SK-N-SH (cell line): ENCODE measurements at regions not wholly inside any gene's neighbourhood (a gene's known extent, or its start where the extent isn't known, plus 50 kb on each side); places are given as distances from the start of the nearest gene placed in this dataset.

ENCODE experiments used
- CTCF ChIA-PET: fragments of 300-600, 350-600 bp; formaldehyde crosslinking; extraction: SDS; loops from one replicate; lab custom pipeline; 2021; lab: Yijun Ruan, JAX
- POLR2A ChIA-PET: fragments of 350-600 bp; sonication (Branson Sonifier 250); formaldehyde crosslinking; extraction: SDS; loops from one replicate; lab custom pipeline; 2020; ENCODE audit warnings: antibody characterized with exemption, inconsistent platforms; lab: Yijun Ruan, JAX
- DNase-seq: peaks from one replicate; pipeline ENCODE4 v3.0.0; 2012
- H2AFZ ChIP-seq: fragments of 200-600 bp; sonication (generic); 2 replicates; pipeline ENCODE4 v1.8.1; 2016; ENCODE audit warnings: antibody characterized with exemption, mild to moderate bottlenecking, low read depth
- H3F3A ChIP-seq: fragments of 200-600 bp; sonication (generic); replicated peaks from 2 replicates; pipeline ENCODE3; 2016; ENCODE audit warnings: antibody characterized with exemption, mild to moderate bottlenecking; ENCODE audit not compliant: insufficient read depth
- H3K27ac ChIP-seq, 2 experiments: fragments of 200-500 bp in 1 of 2; fragments of 200-600 bp in 1 of 2; sonication (Bioruptor generic) in 1 of 2; sonication (generic), shearing (Covaris generic) in 1 of 2; 2 replicates each; pipeline versions ENCODE4 v1.5.1 to v1.6.1; 2014 to 2016; ENCODE audit warnings: low read depth in 2 of 2, inconsistent platforms in 1 of 2, low read length in 1 of 2, mild to moderate bottlenecking in 1 of 2, mixed read lengths in 1 of 2
- H3K27me3 ChIP-seq: fragments of 200-600 bp; sonication (generic), shearing (Covaris generic); 2 replicates; pipeline ENCODE4 v1.6.1; 2016; ENCODE audit warnings: mixed run types; ENCODE audit not compliant: insufficient read depth
- H3K36me3 ChIP-seq, 2 experiments: fragments of 200-500 bp in 1 of 2; fragments of 200-600 bp in 1 of 2; sonication (Bioruptor generic) in 1 of 2; sonication (generic) in 1 of 2; replicated peaks in 1 of 2; 2 replicates each; pipeline versions ENCODE3 to v1.5.1; 2014 to 2016; ENCODE audit warnings: low read length in 1 of 2, mild to moderate bottlenecking in 1 of 2; ENCODE audit not compliant: insufficient read depth in 2 of 2, control insufficient read depth in 1 of 2
- H3K4me1 ChIP-seq, 2 experiments: fragments of 200-500 bp in 1 of 2; fragments of 200-600 bp in 1 of 2; sonication (Bioruptor generic) in 1 of 2; sonication (generic), shearing (Covaris generic) in 1 of 2; 2 replicates each; pipeline versions ENCODE4 v1.5.1 to v1.6.1; 2014 to 2016; ENCODE audit warnings: low read depth in 1 of 2, low read length in 1 of 2, mixed run types in 1 of 2; ENCODE audit not compliant: insufficient read depth in 2 of 2, control insufficient read depth in 1 of 2
- H3K4me2 ChIP-seq: fragments of 200-600 bp; sonication (generic), shearing (Covaris generic); 2 replicates; pipeline ENCODE4 v1.6.1; 2017; ENCODE audit warnings: mixed run types
- H3K4me3 ChIP-seq, 2 experiments: fragments of 200-500 bp in 1 of 2; fragments of 200-600 bp in 1 of 2; sonication (Bioruptor generic) in 1 of 2; sonication (generic), shearing (Covaris generic) in 1 of 2; 2 replicates each; pipeline versions ENCODE4 v1.5.1 to v1.8.1; 2014 to 2016; ENCODE audit warnings: low read depth in 2 of 2, inconsistent platforms in 1 of 2, low read length in 1 of 2, mild to moderate bottlenecking in 1 of 2, mixed read lengths in 1 of 2, moderate library complexity in 1 of 2
- H3K79me2 ChIP-seq: fragments of 200-600 bp; sonication (generic); 2 replicates; pipeline ENCODE4 v1.8.1; 2017; ENCODE audit warnings: mild to moderate bottlenecking; ENCODE audit not compliant: insufficient read depth
- H3K9ac ChIP-seq: fragments of 200-600 bp; sonication (generic); 2 replicates; pipeline ENCODE4 v1.6.1; 2017; ENCODE audit warnings: mixed run types
- H3K9me2 ChIP-seq: fragments of 200-600 bp; sonication (generic); 2 replicates; pipeline ENCODE4 v1.6.1; 2017; ENCODE audit warnings: mixed run types
- H3K9me3 ChIP-seq: fragments of 200-600 bp; sonication (generic); 2 replicates; pipeline ENCODE4 v1.6.1; 2017; ENCODE audit warnings: mixed run types, mild to moderate bottlenecking, moderate library complexity
- H4K20me1 ChIP-seq: fragments of 200-600 bp; sonication (generic); 2 replicates; pipeline ENCODE4 v1.6.1; 2017; ENCODE audit warnings: mild to moderate bottlenecking, mixed run types; ENCODE audit not compliant: insufficient read depth
- CHD2 ChIP-seq: fragments of 150-350 bp; IDR thresholded peaks from 2 replicates; pipeline ENCODE4 v1.6.1; 2018; ENCODE audit warnings: low read length; ENCODE audit not compliant: partially characterized antibody
- ELF1 ChIP-seq: IDR thresholded peaks from 2 replicates; pipeline ENCODE4 v1.4.0; 2012
- EZH2phosphoT487 ChIP-seq: fragments of 200-600 bp; sonication (generic); IDR thresholded peaks from 2 replicates; pipeline ENCODE4 v1.6.1; 2017; ENCODE audit warnings: low read depth, mixed run types, mild to moderate bottlenecking, antibody characterized with exemption, moderate library complexity, borderline replicate concordance
- FOSL2 ChIP-seq: IDR thresholded peaks from 2 replicates; pipeline ENCODE4 v1.4.0; 2012; ENCODE audit warnings: low read depth, mild to moderate bottlenecking, moderate library complexity, borderline replicate concordance
- FOXJ3 ChIP-seq: sonication (generic); formaldehyde crosslinking; IDR thresholded peaks from 2 replicates; pipeline ENCODE4 v1.5.1; 2020; ENCODE audit warnings: mild to moderate bottlenecking, missing genetic modification reagents
- FOXM1 ChIP-seq: IDR thresholded peaks from 2 replicates; pipeline ENCODE4 v1.4.0; 2012; ENCODE audit warnings: low read depth, mild to moderate bottlenecking
- GABPA ChIP-seq: IDR thresholded peaks from 2 replicates; pipeline ENCODE4 v1.4.0; 2012; ENCODE audit warnings: low read depth, mild to moderate bottlenecking
- IRF3 ChIP-seq: fragments of 150-350 bp; IDR thresholded peaks from 2 replicates; pipeline ENCODE4 v1.6.1; 2016; ENCODE audit warnings: mild to moderate bottlenecking, low read depth, low read length
- MEF2A ChIP-seq: IDR thresholded peaks from 2 replicates; pipeline ENCODE4 v1.4.0; 2012; ENCODE audit warnings: low read depth, borderline replicate concordance
- MXI1 ChIP-seq: IDR thresholded peaks from 2 replicates; pipeline ENCODE4 v1.6.1; 2012; ENCODE audit warnings: mild to moderate bottlenecking, low read depth, low read length, improper control_type of control experiment
- NFIC ChIP-seq: IDR thresholded peaks from 2 replicates; pipeline ENCODE4 v1.4.0; 2012; ENCODE audit warnings: borderline replicate concordance
- PBX3 ChIP-seq: IDR thresholded peaks from 2 replicates; pipeline ENCODE4; 2012
- POLR2AphosphoS5 ChIP-seq: IDR thresholded peaks from 2 replicates; pipeline ENCODE4 v1.6.1; 2012; ENCODE audit warnings: low read depth, low read length
- RXRA ChIP-seq: IDR thresholded peaks from 2 replicates; pipeline ENCODE4 v1.4.0; 2012; ENCODE audit warnings: low read depth, mild to moderate bottlenecking, borderline replicate concordance
- SMC3 ChIP-seq: IDR thresholded peaks from 2 replicates; pipeline ENCODE4 v1.6.1; 2012; ENCODE audit warnings: low read depth, low read length, improper control_type of control experiment
- TCF12 ChIP-seq: IDR thresholded peaks from 2 replicates; pipeline ENCODE4 v1.4.0; 2012
- ZBTB33 ChIP-seq: IDR thresholded peaks from 2 replicates; pipeline ENCODE4 v1.4.0; 2012; ENCODE audit warnings: low read depth, borderline replicate concordance
- WGBS: methylation state at CpG from one replicate; pipeline ENCODE4 v1.1.6; 2017; ENCODE audit warnings: low lambda C conversion rate; 5-methylcytosine and 5-hydroxymethylcytosine counted together
- TF ChIP-seq, protein P1 (sequence below): IDR thresholded peaks from 2 replicates; pipeline ENCODE4 v1.4.0; 2012; ENCODE audit warnings: low read depth

GRCh38 chr6:33911488-33911887 is 107.7 kb upstream of the MLN start:
- Histone ChIP-seq H3K4me3 (no peak overlapping the region), H3K36me3 (no peaks in the 10 kb centered on the region), H3K27me3 (peaks cover 19% of the 10 kb centered on the region; the same call in 1 of the 2 replicates), H3K9me3 (no peaks in the 10 kb centered on the region), H3F3A (no peaks in the 10 kb centered on the region), H3K9me2 (no peaks in the 10 kb centered on the region), H4K20me1 (no peaks in the 10 kb centered on the region), H3K79me2 (no peaks in the 10 kb centered on the region), H3K9ac (no peak overlapping the region)
- WGBS, result 69% methylated on average over 6 of the region's 6 CpGs
- POLR2A ChIA-PET, result no interaction called here
- CTCF ChIA-PET, result interaction anchor here (1.3 kb wide), 1 partner anchor 9 kb away, joined by 3 read pairs; no protein-coding TSS in a partner anchor
- DNase-seq, result no peak
- TF ChIP-seq TCF12 (no peak), MXI1 (no peak), EZH2phosphoT487 (no peak), FOXJ3 (CRISPR knock-in tag) (no peak), IRF3 (no peak), POLR2AphosphoS5 (no peak), MEF2A (no peak), FOSL2 (no peak), NFIC (no peak)
- TF ChIP-seq, protein P1, sequence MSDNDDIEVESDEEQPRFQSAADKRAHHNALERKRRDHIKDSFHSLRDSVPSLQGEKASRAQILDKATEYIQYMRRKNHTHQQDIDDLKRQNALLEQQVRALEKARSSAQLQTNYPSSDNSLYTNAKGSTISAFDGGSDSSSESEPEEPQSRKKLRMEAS, result no peak
- TF ChIP-seq, all 33 proteins: peak for 0
- Histone ChIP-seq H3K27ac (no peak overlapping the region), H3K4me1 (no peaks in the 10 kb centered on the region; a peak in 1 of 4 replicates), H2AFZ (no peak overlapping the region), H3K4me2 (no peak overlapping the region)

DNA sequence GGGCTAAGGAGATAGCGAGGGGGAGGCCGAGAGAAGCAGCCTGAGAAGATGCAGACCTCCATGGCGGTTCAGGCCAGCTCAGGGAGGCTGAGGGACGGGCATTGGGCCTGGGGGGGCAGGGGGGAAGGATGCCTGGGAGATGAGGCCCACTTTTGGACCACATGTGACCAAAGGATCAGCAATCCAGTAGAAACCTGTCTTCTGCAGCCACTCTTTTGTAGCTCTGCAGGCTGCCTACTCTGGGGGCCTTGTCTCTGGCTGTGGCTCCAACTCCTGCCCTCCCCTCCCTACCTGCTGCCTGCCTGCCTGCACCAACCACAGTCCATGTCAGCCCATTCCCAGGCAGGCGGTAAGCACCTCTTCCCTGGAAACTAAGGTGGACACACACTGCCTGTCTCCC is 106.8 kb upstream of the MLN start:
- no peak for TF ChIP-seq PBX3
- no peak for TF ChIP-seq FOSL2
- no peak for TF ChIP-seq TCF12
- TF ChIP-seq NFIC, result no peak
- no peak for TF ChIP-seq FOXM1
- no peak for TF ChIP-seq CHD2
- TF ChIP-seq SMC3, result no peak
- TF ChIP-seq, protein P1, result no peak
- no peak for TF ChIP-seq ZBTB33
- TF ChIP-seq GABPA, result no peak
- TF ChIP-seq MEF2A, result no peak
- no peak for TF ChIP-seq ELF1
- no peak for TF ChIP-seq EZH2phosphoT487
- TF ChIP-seq RXRA, result no peak
- H3K9me3 ChIP-seq, result no peaks in the 10 kb centered on the region
- H3F3A ChIP-seq, result no peaks in the 10 kb centered on the region
- POLR2A ChIA-PET, result no interaction called here
- H3K27ac ChIP-seq, result no peak overlapping the region
- H3K36me3 ChIP-seq, result no peaks in the 10 kb centered on the region
- no peak for DNase-seq
- H3K9me2 ChIP-seq, result no peaks in the 10 kb centered on the region
- H3K4me2 ChIP-seq, result no peak overlapping the region
- H3K9ac ChIP-seq, result no peak overlapping the region
- no peaks in the 10 kb centered on the region; a peak in 2 of 4 replicates for H3K4me1 ChIP-seq
- H3K4me3 ChIP-seq, result no peak overlapping the region
- H3K79me2 ChIP-seq, result no peaks in the 10 kb centered on the region
- 61% methylated on average over 5 of the region's 5 CpGs for WGBS
- no peak overlapping the region for H2AFZ ChIP-seq
- peaks cover 16% of the 10 kb centered on the region; the same call in 1 of the 2 replicates for H3K27me3 ChIP-seq
- no peaks in the 10 kb centered on the region for H4K20me1 ChIP-seq
- CTCF ChIA-PET, result interaction anchor here (1.3 kb wide), 1 partner anchor 10 kb away, joined by 3 read pairs; no protein-coding TSS in a partner anchor
